Sigmoid colon (tissue), 3 donors: ENCODE measurements at regions not wholly inside any gene's neighbourhood (a gene's known extent, or its start where the extent isn't known, plus 50 kb on each side); places are given as distances from the start of the nearest gene placed in this dataset.
"Not testable (repeated sequence)": the region's sequence is repeated elsewhere in the genome, so short reads cannot be mapped to it uniquely, and the experiment has no call there.

Experiments
- CTCF ChIP-seq, 4 experiments: fragments of 450-650 bp in 3 of 4; fragments of 200-600 bp in 1 of 4; IDR thresholded peaks; one replicate each; pipeline ENCODE4 v1.5.1; 2016 to 2019; ENCODE audit warnings: antibody characterized with exemption in 4 of 4, mild to moderate bottlenecking in 3 of 4, moderate library complexity in 2 of 4
- POLR2A ChIP-seq, 2 donors: fragments of 450-650 bp; IDR thresholded peaks; one replicate each; pipeline ENCODE4 v1.6.1; 2016; ENCODE audit warnings: antibody characterized with exemption in 2 of 2, mild to moderate bottlenecking in 2 of 2, moderate library complexity in 2 of 2

DNA sequence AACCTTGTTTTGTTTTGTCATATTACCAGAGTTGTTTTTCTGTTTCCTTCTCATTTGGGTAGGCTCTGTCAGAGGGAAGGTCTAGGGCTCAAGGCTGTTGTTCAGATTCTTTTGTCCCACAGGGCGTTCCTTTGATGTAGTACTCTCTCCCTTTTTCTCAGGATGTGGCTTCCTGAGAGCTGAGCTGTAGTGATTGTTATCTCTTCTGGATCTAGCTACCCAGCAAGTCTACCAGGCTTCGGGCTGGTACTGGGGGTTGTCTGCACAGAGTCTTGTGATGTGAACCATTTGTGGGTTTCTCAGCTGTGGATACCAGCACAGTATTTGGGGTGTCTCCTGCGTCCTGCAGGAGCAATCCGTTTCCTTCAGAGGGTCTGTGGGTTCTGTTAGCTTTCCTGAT, 74.2 kb upstream of the GNG12 start:
- not testable (repeated sequence) for TF ChIP-seq CTCF, POLR2A (IDR thresholded peaks at IDR 0.05)
